Gastroesophageal sphincter (tissue), 2 donors: ENCODE measurements at regions not wholly inside any gene's neighbourhood (a gene's known extent, or its start where the extent isn't known, plus 50 kb on each side); places are given as distances from the start of the nearest gene placed in this dataset.

Experiments used
- EP300 ChIP-seq: sonication (generic); formaldehyde crosslinking; IDR thresholded peaks from one replicate; pipeline ENCODE4 v1.6.1; 2017; ENCODE audit warnings: antibody characterized with exemption, mild to moderate bottlenecking
- POLR2A ChIP-seq, 2 donors: fragments of 450-650 bp; IDR thresholded peaks; one replicate each; pipeline ENCODE4 v1.6.1; 2017; ENCODE audit warnings: antibody characterized with exemption in 2 of 2, mild to moderate bottlenecking in 2 of 2, moderate library complexity in 1 of 2

- no peak for TF ChIP-seq EP300
- TF ChIP-seq POLR2A (IDR thresholded peaks at IDR 0.05) = no peak
Observed at GRCh38 chr14:37970696-37971095, 237.0 kb upstream of the SSTR1 start.
